ENCODE measurements at regions not wholly inside any gene's neighbourhood (a gene's known extent, or its start where the extent isn't known, plus 50 kb on each side); places are given as distances from the start of the nearest gene placed in this dataset.

DNA sequence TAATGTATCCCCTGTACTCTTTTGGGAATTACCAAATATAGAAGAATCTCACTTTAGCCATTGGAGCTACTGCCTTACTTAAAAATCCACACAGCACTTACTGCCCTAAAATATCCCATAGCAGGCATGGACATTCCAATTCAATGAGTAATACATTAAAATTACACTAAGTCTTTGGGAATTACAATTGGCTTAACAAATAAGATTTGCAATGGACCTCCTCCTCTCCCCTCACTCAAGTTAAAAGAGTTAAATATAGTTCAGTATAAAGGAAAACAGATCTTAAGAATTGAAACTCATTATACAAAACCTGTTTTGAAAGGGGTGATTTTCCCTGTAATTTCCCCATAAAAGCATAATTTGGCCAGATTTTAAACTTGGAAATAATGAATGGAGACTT, 477.1 kb downstream of the SLC16A7 start:
- TF ChIP-seq, protein P1, sequence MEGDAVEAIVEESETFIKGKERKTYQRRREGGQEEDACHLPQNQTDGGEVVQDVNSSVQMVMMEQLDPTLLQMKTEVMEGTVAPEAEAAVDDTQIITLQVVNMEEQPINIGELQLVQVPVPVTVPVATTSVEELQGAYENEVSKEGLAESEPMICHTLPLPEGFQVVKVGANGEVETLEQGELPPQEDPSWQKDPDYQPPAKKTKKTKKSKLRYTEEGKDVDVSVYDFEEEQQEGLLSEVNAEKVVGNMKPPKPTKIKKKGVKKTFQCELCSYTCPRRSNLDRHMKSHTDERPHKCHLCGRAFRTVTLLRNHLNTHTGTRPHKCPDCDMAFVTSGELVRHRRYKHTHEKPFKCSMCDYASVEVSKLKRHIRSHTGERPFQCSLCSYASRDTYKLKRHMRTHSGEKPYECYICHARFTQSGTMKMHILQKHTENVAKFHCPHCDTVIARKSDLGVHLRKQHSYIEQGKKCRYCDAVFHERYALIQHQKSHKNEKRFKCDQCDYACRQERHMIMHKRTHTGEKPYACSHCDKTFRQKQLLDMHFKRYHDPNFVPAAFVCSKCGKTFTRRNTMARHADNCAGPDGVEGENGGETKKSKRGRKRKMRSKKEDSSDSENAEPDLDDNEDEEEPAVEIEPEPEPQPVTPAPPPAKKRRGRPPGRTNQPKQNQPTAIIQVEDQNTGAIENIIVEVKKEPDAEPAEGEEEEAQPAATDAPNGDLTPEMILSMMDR (IDR thresholded peaks at IDR 0.05), result no peak
- no peak for TF ChIP-seq ZFX (IDR thresholded peaks at IDR 0.05; ENCODE audit: borderline replicate concordance)

Measured in 22Rv1 (cell line).